Breast epithelium (tissue), 4 donors: ENCODE measurements at regions not wholly inside any gene's neighbourhood (a gene's known extent, or its start where the extent isn't known, plus 50 kb on each side); places are given as distances from the start of the nearest gene placed in this dataset.

Experiments used
- DNase-seq, 2 donors: peaks; one replicate each; pipeline ENCODE4 v3.0.0-alpha.2; 2019; ENCODE audit warnings: low spot score in 2 of 2
- H3K27ac ChIP-seq, 2 donors: fragments of 200-600 bp; sonication (generic) in 1 of 2; one replicate each; pipeline ENCODE4 v1.5.1; 2016 to 2019; ENCODE audit warnings: mild to moderate bottlenecking in 1 of 2
- H3K27me3 ChIP-seq, 2 donors: fragments of 200-600 bp; sonication (generic) in 1 of 2; one replicate each; pipeline versions ENCODE4 v1.5.1 to v1.6.0; 2017 to 2019; ENCODE audit warnings: control low read depth in 1 of 2, mild to moderate bottlenecking in 1 of 2
- H3K36me3 ChIP-seq: fragments of 200-600 bp; one replicate; pipeline ENCODE4 v1.5.1; 2019
- H3K4me1 ChIP-seq, 2 donors: fragments of 200-600 bp; sonication (generic); one replicate each; pipeline ENCODE4 v1.5.1; 2016 to 2019; ENCODE audit warnings: control low read depth in 1 of 2
- H3K4me3 ChIP-seq, 3 donors: fragments of 200-600 bp; sonication (generic); 1 replicate in 2 of 3; 2 replicates in 1 of 3; pipeline ENCODE4 v1.5.1; 2016 to 2019; ENCODE audit warnings: mild to moderate bottlenecking in 3 of 3, moderate library complexity in 2 of 3
- H3K9me3 ChIP-seq, 2 donors: fragments of 200-600 bp; sonication (generic) in 1 of 2; one replicate each; pipeline ENCODE4 v1.5.1; 2016 to 2019; ENCODE audit warnings: control low read depth in 1 of 2
- POLR2A ChIP-seq: fragments of 450-650 bp; IDR thresholded peaks from one replicate; pipeline ENCODE4 v1.6.1; 2016; ENCODE audit warnings: antibody characterized with exemption, mild to moderate bottlenecking, moderate library complexity
- POLR2AphosphoS5 ChIP-seq, 3 donors: sonication (generic); formaldehyde crosslinking; IDR thresholded peaks; one replicate each; pipeline ENCODE4 v1.6.1; 2017; ENCODE audit warnings: antibody characterized with exemption in 3 of 3
- intact Hi-C: fragments of 100-400 bp; cut with DNase I; formaldehyde crosslinking; loops from one replicate; pipeline ENCODE4 v1.15.1; 2023; ENCODE audit warnings: low total_unique reads
- TF ChIP-seq, protein P1 (sequence below), 3 donors: fragments of 450-650 bp; IDR thresholded peaks; one replicate each; pipeline ENCODE4 v1.5.1; 2016 to 2017; ENCODE audit warnings: antibody characterized with exemption in 3 of 3, mild to moderate bottlenecking in 3 of 3, moderate library complexity in 3 of 3

DNA sequence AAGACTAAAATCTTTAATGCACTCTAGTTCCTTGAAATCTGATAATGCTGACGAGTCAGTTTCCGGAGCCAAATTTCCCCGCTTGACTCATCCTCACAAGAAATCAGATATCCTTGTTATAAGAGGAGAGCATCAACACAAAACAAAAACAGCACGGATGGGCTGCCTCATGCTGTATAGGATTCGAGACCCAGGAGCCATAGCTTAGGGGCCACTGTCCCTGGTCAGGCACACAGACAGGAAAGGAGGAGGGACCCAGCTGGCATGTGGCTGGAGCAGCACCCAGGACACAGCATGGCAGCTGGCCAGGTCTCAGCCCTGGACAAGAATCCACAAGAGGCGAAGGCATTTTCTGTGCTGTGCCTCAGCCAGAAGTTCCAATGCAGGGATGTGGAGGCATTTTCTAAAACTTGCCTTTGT lies 110.2 kb upstream of the SPATA13 start:
- no peaks in the 10 kb centered on the region for H3K27me3 ChIP-seq
- no peaks in the 10 kb centered on the region for H3K36me3 ChIP-seq
- peak in 1 of 3 donors; percentile 30 for TF ChIP-seq POLR2AphosphoS5 (IDR thresholded peaks at IDR 0.05)
- TF ChIP-seq, protein P1, sequence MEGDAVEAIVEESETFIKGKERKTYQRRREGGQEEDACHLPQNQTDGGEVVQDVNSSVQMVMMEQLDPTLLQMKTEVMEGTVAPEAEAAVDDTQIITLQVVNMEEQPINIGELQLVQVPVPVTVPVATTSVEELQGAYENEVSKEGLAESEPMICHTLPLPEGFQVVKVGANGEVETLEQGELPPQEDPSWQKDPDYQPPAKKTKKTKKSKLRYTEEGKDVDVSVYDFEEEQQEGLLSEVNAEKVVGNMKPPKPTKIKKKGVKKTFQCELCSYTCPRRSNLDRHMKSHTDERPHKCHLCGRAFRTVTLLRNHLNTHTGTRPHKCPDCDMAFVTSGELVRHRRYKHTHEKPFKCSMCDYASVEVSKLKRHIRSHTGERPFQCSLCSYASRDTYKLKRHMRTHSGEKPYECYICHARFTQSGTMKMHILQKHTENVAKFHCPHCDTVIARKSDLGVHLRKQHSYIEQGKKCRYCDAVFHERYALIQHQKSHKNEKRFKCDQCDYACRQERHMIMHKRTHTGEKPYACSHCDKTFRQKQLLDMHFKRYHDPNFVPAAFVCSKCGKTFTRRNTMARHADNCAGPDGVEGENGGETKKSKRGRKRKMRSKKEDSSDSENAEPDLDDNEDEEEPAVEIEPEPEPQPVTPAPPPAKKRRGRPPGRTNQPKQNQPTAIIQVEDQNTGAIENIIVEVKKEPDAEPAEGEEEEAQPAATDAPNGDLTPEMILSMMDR (IDR thresholded peaks at IDR 0.05): no peak
- H3K27ac ChIP-seq: peak overlapping the region; percentile 65 to 72
- peaks cover 4 to 6% of the 10 kb centered on the region in 2 donors for H3K4me1 ChIP-seq
- H3K9me3 ChIP-seq: peaks cover 0 to 9% of the 10 kb centered on the region in 2 donors
- H3K4me3 ChIP-seq: no peak overlapping the region
- DNase-seq: peak; percentile 49 to 70
- intact Hi-C loops: no loop called here

DNA sequence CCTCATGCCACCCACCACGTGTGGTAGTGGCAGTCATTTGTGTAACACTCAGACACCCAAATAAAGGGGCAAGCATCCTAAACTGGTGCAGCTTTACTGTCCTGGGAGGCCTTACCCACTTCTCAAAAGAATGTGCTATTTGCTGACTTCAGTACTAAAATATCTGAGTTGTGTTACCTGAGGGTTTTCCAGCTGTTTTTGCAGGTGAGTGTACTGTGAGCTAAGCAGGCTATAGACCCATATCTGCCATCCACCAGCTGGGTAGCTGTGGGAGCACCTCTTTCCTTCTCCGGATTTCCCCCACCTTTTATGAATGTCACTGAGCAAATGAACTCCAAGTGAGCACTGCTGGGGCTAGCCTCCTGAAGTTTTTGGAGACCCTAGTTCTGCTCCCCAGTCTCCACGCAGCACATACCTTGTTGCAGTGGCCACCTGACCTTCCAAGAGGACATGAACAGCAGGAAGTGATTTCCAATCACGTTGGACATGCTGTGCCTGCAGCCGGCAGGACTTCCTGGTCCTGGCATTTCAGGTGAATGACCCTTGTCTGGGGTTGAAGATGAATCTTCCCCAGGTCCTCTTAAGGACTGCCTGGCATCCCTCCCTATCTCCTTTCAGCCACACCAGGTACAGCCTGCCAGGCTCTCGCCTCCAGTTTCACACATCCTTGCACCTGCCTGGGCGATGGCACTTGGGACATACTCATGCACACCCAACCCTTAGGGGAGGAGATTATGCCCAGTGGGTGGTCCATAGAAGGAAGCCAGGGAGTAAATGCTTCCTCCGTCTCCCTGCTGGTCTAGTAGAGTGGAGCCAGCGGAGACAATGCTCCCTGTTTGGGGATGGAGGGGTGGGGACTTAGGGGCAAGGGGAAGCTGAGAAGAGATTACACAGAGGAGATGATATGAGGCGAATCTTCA lies 109.5 kb upstream of the SPATA13 start:
- H3K4me1 ChIP-seq: peaks cover 4 to 6% of the 10 kb centered on the region in 2 donors
- intact Hi-C loops: no loop called here
- H3K4me3 ChIP-seq: no peak overlapping the region
- H3K27ac ChIP-seq: peak overlapping the region; percentile 65 to 72
- peaks cover 0 to 9% of the 10 kb centered on the region in 2 donors for H3K9me3 ChIP-seq
- H3K27me3 ChIP-seq: no peaks in the 10 kb centered on the region
- TF ChIP-seq POLR2A: no peak
- no peak for TF ChIP-seq POLR2AphosphoS5 (IDR thresholded peaks at IDR 0.05)
- TF ChIP-seq, protein P1 (IDR thresholded peaks at IDR 0.05): no peak
- H3K36me3 ChIP-seq: no peaks in the 10 kb centered on the region
- DNase-seq: no peak

DNA sequence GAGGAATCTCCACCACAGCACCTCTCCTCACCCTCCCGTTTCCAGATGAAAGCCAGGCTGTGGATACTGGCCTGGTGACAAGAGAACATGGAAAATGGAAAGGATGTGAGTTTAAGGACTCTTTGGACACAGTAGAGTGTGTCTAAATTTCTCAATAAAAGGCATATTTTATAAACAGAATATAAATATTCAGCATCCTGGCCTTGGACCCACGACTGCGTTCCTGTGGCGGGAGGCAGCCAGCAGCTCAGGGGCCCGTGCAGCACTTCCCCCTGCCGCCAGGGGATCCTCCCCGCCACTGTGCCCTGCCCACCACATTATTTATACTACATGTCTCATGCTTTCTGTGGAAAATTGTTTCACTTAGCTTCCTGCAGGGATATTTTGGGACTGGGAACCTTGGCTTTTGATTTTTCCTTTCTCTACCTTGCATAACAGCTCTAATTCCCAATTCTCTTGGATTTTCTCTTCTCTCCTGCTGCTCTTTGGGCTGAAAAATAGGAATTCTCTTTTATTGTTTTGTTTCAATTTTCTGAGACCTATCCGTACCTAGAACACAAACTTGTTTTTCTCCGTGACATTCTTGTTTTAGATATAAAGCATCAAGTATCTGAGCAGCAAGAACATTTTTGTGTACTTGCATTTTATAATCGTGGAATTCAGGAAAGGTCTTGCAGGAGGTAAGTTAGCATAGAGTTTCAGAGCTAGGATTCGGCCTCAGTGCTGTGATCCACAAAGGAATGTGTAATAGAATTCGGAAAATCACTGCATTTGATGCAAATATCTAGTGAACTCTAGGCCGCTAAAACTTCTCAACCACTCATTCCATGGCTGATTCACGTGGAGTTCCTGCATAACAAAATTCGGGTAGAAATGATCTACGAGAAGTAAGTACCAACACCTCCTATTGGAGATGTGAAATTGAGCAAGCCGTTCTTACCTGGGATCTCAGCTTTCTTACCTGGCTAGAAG lies 107.7 kb upstream of the SPATA13 start:
- TF ChIP-seq POLR2A: no peak
- TF ChIP-seq POLR2AphosphoS5 (IDR thresholded peaks at IDR 0.05): no peak
- TF ChIP-seq, protein P1 (IDR thresholded peaks at IDR 0.05): no peak
- Histone ChIP-seq H3K4me1 (peaks cover 4 to 6% of the 10 kb centered on the region in 2 donors), H3K36me3 (no peaks in the 10 kb centered on the region), H3K27me3 (no peaks in the 10 kb centered on the region), H3K27ac (peak overlapping the region; percentile 4 to 48), H3K9me3 (no peaks in the 10 kb centered on the region), H3K4me3 (no peak overlapping the region)
- intact Hi-C loops: no loop called here
- no peak for DNase-seq

DNA sequence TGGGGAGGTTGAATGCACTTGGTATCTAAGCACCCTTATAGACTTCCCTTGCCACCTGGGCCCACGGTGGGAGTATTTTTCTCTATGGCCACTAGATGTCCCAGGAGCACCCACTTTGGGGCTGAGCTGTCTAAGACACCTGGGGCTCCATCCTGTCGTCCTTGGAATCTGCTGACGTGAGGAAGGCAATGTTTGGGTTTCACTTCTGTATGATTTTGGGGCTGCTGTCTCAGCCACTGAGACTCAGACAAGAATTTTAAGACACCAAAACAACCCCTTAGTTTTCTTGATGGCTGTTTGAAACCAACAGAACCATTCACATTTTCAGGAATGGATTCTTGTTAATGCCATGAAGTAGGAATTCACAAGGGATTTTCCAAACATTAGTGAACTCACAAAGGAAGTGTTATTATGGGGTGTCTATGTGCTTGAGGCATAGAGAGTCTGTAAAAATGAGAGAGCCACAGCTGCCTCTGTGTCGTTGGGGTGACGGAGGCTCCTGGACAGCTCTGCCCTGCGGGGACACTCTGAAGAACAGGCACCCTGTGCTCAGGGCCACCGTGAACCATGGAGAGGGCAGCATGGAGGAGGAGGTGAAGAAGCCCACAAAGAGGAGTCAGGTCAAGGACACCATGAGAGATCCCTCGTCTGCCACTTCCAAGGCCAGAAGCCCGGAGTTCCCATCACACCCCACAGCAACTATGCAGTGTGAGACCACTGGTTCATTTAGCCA lies 106.8 kb upstream of the SPATA13 start:
- Histone ChIP-seq H3K27ac (peak overlapping the region; percentile 4 to 48), H3K4me3 (no peak overlapping the region), H3K4me1 (peaks cover 4 to 6% of the 10 kb centered on the region in 2 donors), H3K36me3 (no peaks in the 10 kb centered on the region), H3K9me3 (no peaks in the 10 kb centered on the region), H3K27me3 (no peaks in the 10 kb centered on the region)
- intact Hi-C loops: no loop called here
- peak; percentile 41 to 66 for DNase-seq
- TF ChIP-seq POLR2A (no peak), POLR2AphosphoS5 (IDR thresholded peaks at IDR 0.05) (peak in 1 of 3 donors; percentile 26)
- TF ChIP-seq, protein P1 (IDR thresholded peaks at IDR 0.05): peak in 2 of 3 donors; percentile 75 to 82
